SK-N-SH treated with all-trans-retinoic acid at 6 μM for 48 hours (cell line): ENCODE measurements at regions not wholly inside any gene's neighbourhood (a gene's known extent, or its start where the extent isn't known, plus 50 kb on each side); places are given as distances from the start of the nearest gene placed in this dataset.

Experiments used
- ATAC-seq: fragments of 200-7000 bp; cut with Tn5 transposase; 3 replicates; pipeline ENCODE4 v1.9.1; 2020; ENCODE audit warnings: mild to moderate bottlenecking, moderate library complexity
- ARNTL ChIP-seq: fragments of 450-650 bp; formaldehyde crosslinking; IDR thresholded peaks from 2 replicates; pipeline ENCODE4 v1.5.0; 2020; ENCODE audit warnings: low read depth, mild to moderate bottlenecking, moderate library complexity, borderline replicate concordance
- BACH2 ChIP-seq: fragments of 250-450 bp; sonication (Bioruptor Pico); IDR thresholded peaks from 2 replicates; pipeline ENCODE4 v1.9.0; 2021; ENCODE audit warnings: mild to moderate bottlenecking, borderline replicate concordance
- CREB5 ChIP-seq: fragments of 250-450 bp; sonication (Bioruptor Pico); IDR thresholded peaks from 2 replicates; pipeline ENCODE4 v1.5.1; 2020; ENCODE audit warnings: low read depth, mild to moderate bottlenecking, moderate library complexity
- CSDC2 ChIP-seq: fragments of 250-450 bp; sonication (Bioruptor Pico); IDR thresholded peaks from 2 replicates; pipeline ENCODE4 v1.5.0; 2020; ENCODE audit warnings: mild to moderate bottlenecking, moderate library complexity
- CSRNP3 ChIP-seq: fragments of 250-450 bp; sonication (Bioruptor Pico); IDR thresholded peaks from 2 replicates; pipeline ENCODE4 v1.5.1; 2021; ENCODE audit warnings: mild to moderate bottlenecking, moderate library complexity
- ESRRG ChIP-seq: fragments of 250-450 bp; sonication (Bioruptor Pico); IDR thresholded peaks from 2 replicates; pipeline ENCODE4 v1.6.1; 2021; ENCODE audit warnings: mild to moderate bottlenecking
- GLIS3 ChIP-seq: fragments of 250-450 bp; sonication (Bioruptor Pico); IDR thresholded peaks from 2 replicates; pipeline ENCODE4 v1.5.0; 2020; ENCODE audit warnings: mild to moderate bottlenecking, moderate library complexity
- ISL1 ChIP-seq: fragments of 250-450 bp; sonication (Bioruptor Pico); IDR thresholded peaks from 2 replicates; pipeline ENCODE4 v2.1.2; 2022; ENCODE audit warnings: mild to moderate bottlenecking, moderate library complexity
- OSR1 ChIP-seq: fragments of 250-450 bp; sonication (Bioruptor Pico); IDR thresholded peaks from 2 replicates; pipeline ENCODE4 v1.8.0; 2022; ENCODE audit warnings: moderate library complexity, mild to moderate bottlenecking, inconsistent platforms
- PATZ1 ChIP-seq: fragments of 250-450 bp; sonication (Bioruptor Pico); IDR thresholded peaks from 2 replicates; pipeline ENCODE4 v1.8.0; 2020; ENCODE audit warnings: mild to moderate bottlenecking, moderate library complexity, borderline replicate concordance
- POU6F1 ChIP-seq: fragments of 250-450 bp; sonication (Bioruptor Pico); IDR thresholded peaks from 2 replicates; pipeline ENCODE4 v1.8.0; 2021; ENCODE audit warnings: low read depth, mild to moderate bottlenecking, moderate library complexity, borderline replicate concordance
- PPARA ChIP-seq: fragments of 250-450 bp; sonication (Bioruptor Pico); IDR thresholded peaks from 2 replicates; pipeline ENCODE4 v1.5.0; 2020; ENCODE audit warnings: mild to moderate bottlenecking, borderline replicate concordance
- RARB ChIP-seq: fragments of 250-450 bp; sonication (Bioruptor Pico); IDR thresholded peaks from 2 replicates; pipeline ENCODE4 v1.8.0; 2021; ENCODE audit warnings: mild to moderate bottlenecking, moderate library complexity
- SNAI2 ChIP-seq: fragments of 250-450 bp; sonication (Bioruptor Pico); IDR thresholded peaks from 2 replicates; pipeline ENCODE4 v1.5.0; 2020; ENCODE audit warnings: mild to moderate bottlenecking, moderate library complexity
- TCF4 ChIP-seq: fragments of 250-450 bp; sonication (Bioruptor Pico); IDR thresholded peaks from 2 replicates; pipeline ENCODE4 v1.8.0; 2021; ENCODE audit warnings: mild to moderate bottlenecking, moderate library complexity, borderline replicate concordance
- TSHZ2 ChIP-seq: fragments of 250-450 bp; sonication (Bioruptor Pico); IDR thresholded peaks from 2 replicates; pipeline ENCODE4 v1.5.0; 2020; ENCODE audit warnings: mild to moderate bottlenecking, moderate library complexity
- ZFP3 ChIP-seq: fragments of 250-450 bp; sonication (Bioruptor Pico); IDR thresholded peaks from 2 replicates; pipeline ENCODE4 v1.5.0; 2020; ENCODE audit warnings: mild to moderate bottlenecking, moderate library complexity
- ZFP30 ChIP-seq: fragments of 450-650 bp; formaldehyde crosslinking; IDR thresholded peaks from 2 replicates; pipeline ENCODE4 v1.5.0; 2022; ENCODE audit warnings: mild to moderate bottlenecking, moderate library complexity
- ZNF565 ChIP-seq: fragments of 450-650 bp; formaldehyde crosslinking; conservative IDR thresholded peaks from 2 replicates; pipeline ENCODE4 v1.5.0; 2020; ENCODE audit warnings: low read depth, mild to moderate bottlenecking, moderate library complexity
- ZNF70 ChIP-seq: fragments of 450-650 bp; formaldehyde crosslinking; IDR thresholded peaks from 2 replicates; pipeline ENCODE4 v1.5.0; 2020; ENCODE audit warnings: mild to moderate bottlenecking, moderate library complexity
- ZNF8 ChIP-seq: fragments of 450-650 bp; formaldehyde crosslinking; IDR thresholded peaks from 2 replicates; pipeline ENCODE4 v1.5.0; 2020; ENCODE audit warnings: mild to moderate bottlenecking, moderate library complexity

- ATAC-seq = no peak
- TF ChIP-seq SNAI2 (CRISPR knock-in tag) (no peak), CSDC2 (no peak), ZNF70 (CRISPR knock-in tag) (no peak), ZFP30 (CRISPR knock-in tag) (no peak), POU6F1 (no peak), CREB5 (CRISPR knock-in tag) (no peak), GLIS3 (CRISPR knock-in tag) (no peak), ARNTL (CRISPR knock-in tag) (no peak), ZNF8 (no peak), BACH2 (CRISPR knock-in tag) (no peak), ZNF565 (CRISPR knock-in tag) (no peak), TSHZ2 (CRISPR knock-in tag) (no peak), PATZ1 (CRISPR knock-in tag) (no peak), TCF4 (CRISPR knock-in tag) (no peak), CSRNP3 (CRISPR knock-in tag) (no peak), ZFP3 (CRISPR knock-in tag) (no peak), ISL1 (CRISPR knock-in tag) (no peak), OSR1 (CRISPR knock-in tag) (no peak), ESRRG (CRISPR knock-in tag) (no peak)
These were observed 1411.2 kb upstream of the TMEM132C start for GRCh38 chr12:126855768-126856167.

- no peak for ATAC-seq
These were observed 1410.0 kb upstream of the TMEM132C start for GRCh38 chr12:126856958-126857357.

More at GRCh38 chr12:126856958-126857357, 1410.0 kb upstream of the TMEM132C start:
- no peak for TF ChIP-seq ZFP3 (CRISPR knock-in tag)
- no peak for TF ChIP-seq PPARA (CRISPR knock-in tag)
- TF ChIP-seq ARNTL (CRISPR knock-in tag) = no peak
- no peak for TF ChIP-seq ZNF8
- TF ChIP-seq TSHZ2 (CRISPR knock-in tag) = no peak
- TF ChIP-seq TCF4 (CRISPR knock-in tag) = no peak
- TF ChIP-seq OSR1 (CRISPR knock-in tag) = no peak
- TF ChIP-seq ZNF565 (CRISPR knock-in tag) = no peak
- TF ChIP-seq RARB = no peak
- no peak for TF ChIP-seq CSRNP3 (CRISPR knock-in tag)
- no peak for TF ChIP-seq ESRRG (CRISPR knock-in tag)
- TF ChIP-seq ZNF70 (CRISPR knock-in tag) = no peak
- no peak for TF ChIP-seq GLIS3 (CRISPR knock-in tag)
- no peak for TF ChIP-seq ZFP30 (CRISPR knock-in tag)
- TF ChIP-seq POU6F1 = no peak
- no peak for TF ChIP-seq BACH2 (CRISPR knock-in tag)
